M059J (cell line): ENCODE measurements at regions not wholly inside any gene's neighbourhood (a gene's known extent, or its start where the extent isn't known, plus 50 kb on each side); places are given as distances from the start of the nearest gene placed in this dataset.

Experiments used
- DNase-seq: peaks from one replicate; pipeline ENCODE4 v3.0.0-alpha.2; 2012; ENCODE audit warnings: low read depth

DNA sequence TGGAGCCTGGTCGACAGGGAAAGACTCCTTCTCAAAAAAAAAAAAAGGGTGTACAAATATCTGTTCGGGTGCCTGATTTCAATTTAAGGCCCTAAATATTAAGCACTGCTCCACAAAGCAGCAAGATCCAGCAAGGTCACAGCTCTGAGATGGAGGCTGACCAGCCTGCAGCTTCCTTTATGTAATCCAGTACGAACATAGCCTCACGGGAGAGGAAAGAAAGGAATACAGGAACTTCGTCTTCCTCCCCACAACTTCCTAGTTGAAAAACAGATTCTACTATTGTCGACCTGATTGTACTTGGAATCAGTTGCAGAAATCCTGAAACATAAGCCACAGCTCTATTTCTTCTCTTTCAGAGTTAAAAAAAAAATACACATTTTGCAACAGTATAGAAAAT is 53.5 kb upstream of the TBC1D9 start:
- no peak for DNase-seq

DNA sequence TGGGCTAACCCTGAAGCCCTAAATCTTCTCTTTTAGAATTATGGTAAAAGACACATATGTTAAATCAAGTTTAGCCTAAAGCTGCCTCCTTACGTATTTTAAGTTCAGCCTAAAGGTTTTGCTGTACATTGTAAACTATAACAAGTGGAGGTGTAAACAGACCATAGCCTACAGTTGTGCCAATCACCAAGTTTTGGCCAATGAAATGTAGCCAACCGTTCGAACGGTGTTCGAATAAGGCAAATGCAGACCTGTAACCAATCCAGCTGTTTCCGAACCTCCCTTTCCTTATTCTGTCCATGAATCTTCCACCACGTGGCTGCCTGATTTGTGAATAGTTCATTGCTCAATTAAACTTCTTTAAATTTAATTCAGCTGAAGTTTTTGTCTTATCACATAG is 52.1 kb upstream of the TBC1D9 start:
- no peak for DNase-seq

DNA sequence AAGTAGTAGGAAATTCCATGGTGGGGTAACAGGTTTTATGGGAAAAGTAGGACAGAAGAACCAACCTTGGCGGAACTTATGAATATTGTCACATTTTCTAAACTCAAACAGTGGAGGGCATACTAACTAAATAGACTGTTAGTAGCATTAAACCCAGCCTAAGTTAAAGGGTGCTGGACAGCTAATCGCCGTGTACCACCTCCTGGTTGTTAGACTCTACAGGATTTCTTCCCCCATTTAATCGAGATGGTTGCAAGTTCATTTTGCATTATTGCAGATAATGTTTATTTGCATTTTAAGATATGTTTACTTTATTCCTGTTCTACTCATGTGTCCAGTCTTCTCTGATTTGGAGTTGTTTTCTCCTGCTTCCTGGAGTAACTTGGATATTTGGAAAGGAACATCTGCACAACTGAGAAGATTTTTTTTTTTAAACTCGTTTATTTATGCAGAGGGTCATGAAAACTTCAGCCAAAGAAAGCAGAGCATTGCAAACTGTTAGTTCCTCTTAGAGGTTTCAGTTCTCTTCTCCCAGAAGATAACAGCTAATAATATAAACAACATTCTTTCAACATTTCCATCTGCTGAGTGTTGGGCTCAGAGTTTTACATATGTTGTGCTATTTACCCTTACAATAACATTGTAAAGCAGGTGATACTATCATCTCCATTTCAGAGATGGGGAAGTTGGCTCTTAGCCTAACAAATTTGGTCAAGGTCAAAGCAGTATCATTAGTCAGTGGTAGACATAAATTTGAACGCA is 51.5 kb upstream of the TBC1D9 start:
- peak; percentile 2 for DNase-seq

DNA sequence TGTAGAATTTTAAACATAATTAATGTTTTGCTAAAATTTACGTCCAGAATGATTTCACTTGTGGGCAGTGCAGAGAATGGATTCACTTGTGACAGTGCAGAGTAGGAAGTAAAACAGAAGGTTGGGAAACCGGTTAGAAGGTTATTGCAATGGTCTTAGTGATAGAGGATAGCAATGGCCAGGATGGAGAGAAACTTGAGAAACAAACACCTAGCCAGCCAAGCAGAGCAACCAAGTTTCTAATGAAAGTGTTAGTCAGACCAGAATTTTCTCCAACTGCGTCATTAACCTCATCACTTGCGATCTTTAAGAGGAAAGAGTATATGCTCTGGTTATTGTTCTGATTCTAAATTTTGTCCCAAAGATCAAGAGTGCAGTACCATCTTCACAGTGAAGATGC is 50.0 kb upstream of the TBC1D9 start:
- DNase-seq = no peak
